WTC11 (cell line): ENCODE measurements at regions not wholly inside any gene's neighbourhood (a gene's known extent, or its start where the extent isn't known, plus 50 kb on each side); places are given as distances from the start of the nearest gene placed in this dataset.

Experiments used
- CTCF ChIP-seq: fragments of 200-600 bp; IDR thresholded peaks from 2 replicates; pipeline ENCODE4 v1.8.0; 2022; ENCODE audit warnings: antibody characterized with exemption
- ELF4 ChIP-seq: sonication (generic); formaldehyde crosslinking; IDR thresholded peaks from 2 replicates; pipeline ENCODE4 v1.8.1; 2022; ENCODE audit warnings: low read depth, mild to moderate bottlenecking, moderate library complexity, missing genetic modification reagents
- RELA ChIP-seq: sonication (generic); formaldehyde crosslinking; IDR thresholded peaks from 2 replicates; pipeline ENCODE4 v1.8.1; 2022; ENCODE audit warnings: missing genetic modification reagents, mild to moderate bottlenecking, borderline replicate concordance
- USF1 ChIP-seq: sonication (generic); formaldehyde crosslinking; IDR thresholded peaks from 2 replicates; pipeline ENCODE4 v1.8.0; 2022; ENCODE audit warnings: mild to moderate bottlenecking, missing genetic modification reagents

GRCh38 chr15:89035658-89036057 is 52.6 kb upstream of the ABHD2 start:
- TF ChIP-seq RELA (CRISPR knock-in tag) (no peak), ELF4 (CRISPR knock-in tag) (no peak), USF1 (no peak), CTCF (no peak)
